Neural cell (in vitro differentiated cells): ENCODE measurements at regions not wholly inside any gene's neighbourhood (a gene's known extent, or its start where the extent isn't known, plus 50 kb on each side); places are given as distances from the start of the nearest gene placed in this dataset.

Source experiments
- H2AFZ ChIP-seq: fragments of 200-600, 300-800 bp; sonication (generic), shearing (Covaris generic); 2 replicates; pipeline ENCODE4 v1.6.0; 2014; ENCODE audit warnings: low read depth, mild to moderate bottlenecking, antibody characterized with exemption, low read length, moderate library complexity
- H3F3A ChIP-seq: fragments of 200-600 bp; shearing (Covaris generic); 2 replicates; pipeline ENCODE4 v1.6.1; 2016; ENCODE audit warnings: mild to moderate bottlenecking, moderate library complexity, mixed read lengths, antibody characterized with exemption, low read length; ENCODE audit not compliant: insufficient read depth, poor library complexity, severe bottlenecking
- H3K27ac ChIP-seq: fragments of 200-600, 300-800 bp; sonication (generic), shearing (Covaris generic); 2 replicates; pipeline ENCODE4 v1.5.1; 2014; ENCODE audit warnings: mild to moderate bottlenecking, low read length, moderate library complexity
- H3K27me3 ChIP-seq: fragments of 300-800, 200-600 bp; sonication (generic), shearing (Covaris generic); 2 replicates; pipeline ENCODE4 v1.6.0; 2014; ENCODE audit warnings: mild to moderate bottlenecking, low read depth, low read length, moderate library complexity; ENCODE audit not compliant: insufficient read depth
- H3K36me3 ChIP-seq: fragments of 300-800, 200-600 bp; sonication (generic), shearing (Covaris generic); 2 replicates; pipeline ENCODE4 v1.5.1; 2014; ENCODE audit warnings: mild to moderate bottlenecking, antibody characterized with exemption, low read length, moderate library complexity; ENCODE audit not compliant: insufficient read depth
- H3K4me2 ChIP-seq: fragments of 300-800, 200-600 bp; sonication (generic), shearing (Covaris generic); 2 replicates; pipeline ENCODE4 v1.6.0; 2014; ENCODE audit warnings: mild to moderate bottlenecking, low read length
- H3K4me3 ChIP-seq: fragments of 300-800, 200-600 bp; sonication (generic), shearing (Covaris generic); 2 replicates; pipeline ENCODE4 v1.5.1; 2014; ENCODE audit warnings: mild to moderate bottlenecking, low read length, moderate library complexity
- H3K79me2 ChIP-seq: fragments of 200-600 bp; shearing (Covaris generic); replicated peaks from 2 replicates; pipeline ENCODE4 v1.6.0; 2014; ENCODE audit warnings: mild to moderate bottlenecking, low read length, moderate library complexity; ENCODE audit not compliant: insufficient read depth
- H3K9ac ChIP-seq: fragments of 300-800, 200-600 bp; sonication (generic), shearing (Covaris generic); 2 replicates; pipeline ENCODE4 v1.6.1; 2016; ENCODE audit warnings: mild to moderate bottlenecking, low read length, mixed read lengths
- H3K9me2 ChIP-seq: fragments of 200-600 bp; shearing (Covaris generic); 2 replicates; pipeline ENCODE4 v1.6.1; 2016; ENCODE audit warnings: mild to moderate bottlenecking, low read length, mixed read lengths; ENCODE audit not compliant: insufficient read depth
- H3K9me3 ChIP-seq: fragments of 200-600, 300-800 bp; sonication (generic), shearing (Covaris generic); 2 replicates; pipeline ENCODE4 v1.6.1; 2016; ENCODE audit warnings: mild to moderate bottlenecking, mixed run types, low read length, moderate library complexity, mixed read lengths
- H4K20me1 ChIP-seq: fragments of 200-600 bp; shearing (Covaris generic); 2 replicates; pipeline ENCODE4 v1.6.1; 2016; ENCODE audit warnings: mild to moderate bottlenecking, mixed run types; ENCODE audit not compliant: insufficient read depth
- EP300 ChIP-seq: fragments of 450-650 bp; conservative IDR thresholded peaks from 2 replicates; pipeline ENCODE4 v1.6.1; 2014; ENCODE audit warnings: antibody characterized with exemption, mild to moderate bottlenecking, moderate library complexity; ENCODE audit not compliant: poor library complexity, severe bottlenecking
- EZH2 ChIP-seq: fragments of 200-600, 300-800 bp; shearing (Covaris generic), sonication (generic); IDR thresholded peaks from 2 replicates; pipeline ENCODE4 v1.6.1; 2014; ENCODE audit warnings: antibody characterized with exemption, low read length, borderline replicate concordance, mild to moderate bottlenecking; ENCODE audit not compliant: insufficient read depth, poor library complexity, severe bottlenecking
- MXI1 ChIP-seq: fragments of 450-650 bp; conservative IDR thresholded peaks from 2 replicates; pipeline ENCODE4 v1.6.1; 2014; ENCODE audit warnings: antibody characterized with exemption, mild to moderate bottlenecking; ENCODE audit not compliant: poor library complexity, severe bottlenecking
- POLR2AphosphoS5 ChIP-seq: IDR thresholded peaks from 2 replicates; pipeline ENCODE4 v1.6.1; 2012
- RAD21 ChIP-seq: fragments of 450-650 bp; conservative IDR thresholded peaks from 2 replicates; pipeline ENCODE4 v1.6.1; 2014; ENCODE audit warnings: antibody characterized with exemption, mild to moderate bottlenecking, moderate library complexity
- SMC3 ChIP-seq: fragments of 450-650 bp; conservative IDR thresholded peaks from 2 replicates; pipeline ENCODE4 v1.6.1; 2014; ENCODE audit warnings: antibody characterized with exemption, mild to moderate bottlenecking, moderate library complexity; ENCODE audit not compliant: poor library complexity
- TAF1 ChIP-seq: IDR thresholded peaks from 2 replicates; pipeline ENCODE4 v1.6.1; 2012; ENCODE audit warnings: low read depth
- TF ChIP-seq, protein P1 (sequence below): fragments of 450-650 bp; IDR thresholded peaks from 2 replicates; pipeline ENCODE4 v1.5.1; 2014; ENCODE audit warnings: antibody characterized with exemption, mild to moderate bottlenecking, moderate library complexity; ENCODE audit not compliant: poor library complexity, severe bottlenecking
- TF ChIP-seq, protein P2 (sequence below): IDR thresholded peaks from 2 replicates; pipeline ENCODE4 v1.6.1; 2012; ENCODE audit warnings: borderline replicate concordance

DNA sequence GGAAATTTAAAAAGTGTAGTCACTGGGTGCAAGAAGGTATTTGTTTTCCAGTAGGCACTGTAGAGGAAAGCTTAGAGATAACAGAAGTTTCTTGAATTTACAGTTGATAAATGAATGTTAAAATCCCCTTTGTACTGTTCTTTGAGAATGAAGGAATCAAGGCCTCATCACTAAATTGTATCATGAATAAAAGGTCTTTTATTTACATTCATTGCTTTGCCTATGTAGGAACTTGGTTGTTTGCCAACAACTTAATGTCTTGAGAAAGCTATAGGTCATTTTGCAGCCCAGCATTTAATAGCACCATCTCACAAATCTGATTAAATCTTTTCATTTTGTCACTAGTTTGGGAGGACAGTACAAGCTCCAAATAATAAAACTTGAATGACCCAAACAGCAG lies 213.9 kb upstream of the ITGA4 start:
- no peak overlapping the region for H3K27ac ChIP-seq
- no peak overlapping the region for H3K9ac ChIP-seq
- H2AFZ ChIP-seq = no peak overlapping the region
- no peaks in the 10 kb centered on the region for H3K9me3 ChIP-seq
- no peaks in the 10 kb centered on the region for H4K20me1 ChIP-seq
- H3K4me3 ChIP-seq = no peak overlapping the region
- H3K79me2 ChIP-seq = no peaks in the 10 kb centered on the region
- no peaks in the 10 kb centered on the region for H3K9me2 ChIP-seq
- no peaks in the 10 kb centered on the region for H3K36me3 ChIP-seq
- no peak overlapping the region for H3K4me2 ChIP-seq
- TF ChIP-seq RAD21 (no peak), EZH2 (no peak)
- H3K27me3 ChIP-seq = no peaks in the 10 kb centered on the region
- no peaks in the 10 kb centered on the region for H3F3A ChIP-seq

DNA sequence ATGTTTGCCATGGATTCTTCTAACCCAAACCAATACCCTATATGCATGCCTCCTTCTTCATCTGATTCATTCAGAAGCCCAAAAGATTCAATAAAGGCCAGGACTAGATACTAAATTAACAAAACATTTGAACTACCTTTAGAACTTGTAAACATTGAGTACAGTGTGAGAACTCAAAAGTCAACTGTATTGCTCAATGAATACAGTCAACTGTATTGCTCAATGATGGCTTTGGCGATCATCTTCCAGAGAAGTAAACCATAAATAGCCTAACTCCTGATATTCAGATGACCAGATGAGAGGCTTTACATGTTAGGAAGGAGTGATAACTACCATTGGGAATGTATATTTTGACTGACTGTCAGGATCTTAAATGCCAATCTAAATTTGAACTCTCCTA lies 206.5 kb upstream of the ITGA4 start:
- Histone ChIP-seq H3K9me3 (no peaks in the 10 kb centered on the region), H3K4me3 (no peak overlapping the region), H3K27me3 (no peaks in the 10 kb centered on the region), H3K27ac (no peak overlapping the region), H3F3A (no peaks in the 10 kb centered on the region), H3K79me2 (no peaks in the 10 kb centered on the region), H3K9me2 (no peaks in the 10 kb centered on the region), H3K36me3 (no peaks in the 10 kb centered on the region), H3K9ac (no peak overlapping the region), H3K4me2 (no peak overlapping the region), H2AFZ (no peak overlapping the region), H4K20me1 (no peaks in the 10 kb centered on the region)
- TF ChIP-seq, protein P1, sequence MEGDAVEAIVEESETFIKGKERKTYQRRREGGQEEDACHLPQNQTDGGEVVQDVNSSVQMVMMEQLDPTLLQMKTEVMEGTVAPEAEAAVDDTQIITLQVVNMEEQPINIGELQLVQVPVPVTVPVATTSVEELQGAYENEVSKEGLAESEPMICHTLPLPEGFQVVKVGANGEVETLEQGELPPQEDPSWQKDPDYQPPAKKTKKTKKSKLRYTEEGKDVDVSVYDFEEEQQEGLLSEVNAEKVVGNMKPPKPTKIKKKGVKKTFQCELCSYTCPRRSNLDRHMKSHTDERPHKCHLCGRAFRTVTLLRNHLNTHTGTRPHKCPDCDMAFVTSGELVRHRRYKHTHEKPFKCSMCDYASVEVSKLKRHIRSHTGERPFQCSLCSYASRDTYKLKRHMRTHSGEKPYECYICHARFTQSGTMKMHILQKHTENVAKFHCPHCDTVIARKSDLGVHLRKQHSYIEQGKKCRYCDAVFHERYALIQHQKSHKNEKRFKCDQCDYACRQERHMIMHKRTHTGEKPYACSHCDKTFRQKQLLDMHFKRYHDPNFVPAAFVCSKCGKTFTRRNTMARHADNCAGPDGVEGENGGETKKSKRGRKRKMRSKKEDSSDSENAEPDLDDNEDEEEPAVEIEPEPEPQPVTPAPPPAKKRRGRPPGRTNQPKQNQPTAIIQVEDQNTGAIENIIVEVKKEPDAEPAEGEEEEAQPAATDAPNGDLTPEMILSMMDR = no peak
- TF ChIP-seq EP300 (no peak), SMC3 (no peak), MXI1 (no peak), RAD21 (no peak), EZH2 (no peak), POLR2AphosphoS5 (no peak), TAF1 (no peak)
- TF ChIP-seq, protein P2, sequence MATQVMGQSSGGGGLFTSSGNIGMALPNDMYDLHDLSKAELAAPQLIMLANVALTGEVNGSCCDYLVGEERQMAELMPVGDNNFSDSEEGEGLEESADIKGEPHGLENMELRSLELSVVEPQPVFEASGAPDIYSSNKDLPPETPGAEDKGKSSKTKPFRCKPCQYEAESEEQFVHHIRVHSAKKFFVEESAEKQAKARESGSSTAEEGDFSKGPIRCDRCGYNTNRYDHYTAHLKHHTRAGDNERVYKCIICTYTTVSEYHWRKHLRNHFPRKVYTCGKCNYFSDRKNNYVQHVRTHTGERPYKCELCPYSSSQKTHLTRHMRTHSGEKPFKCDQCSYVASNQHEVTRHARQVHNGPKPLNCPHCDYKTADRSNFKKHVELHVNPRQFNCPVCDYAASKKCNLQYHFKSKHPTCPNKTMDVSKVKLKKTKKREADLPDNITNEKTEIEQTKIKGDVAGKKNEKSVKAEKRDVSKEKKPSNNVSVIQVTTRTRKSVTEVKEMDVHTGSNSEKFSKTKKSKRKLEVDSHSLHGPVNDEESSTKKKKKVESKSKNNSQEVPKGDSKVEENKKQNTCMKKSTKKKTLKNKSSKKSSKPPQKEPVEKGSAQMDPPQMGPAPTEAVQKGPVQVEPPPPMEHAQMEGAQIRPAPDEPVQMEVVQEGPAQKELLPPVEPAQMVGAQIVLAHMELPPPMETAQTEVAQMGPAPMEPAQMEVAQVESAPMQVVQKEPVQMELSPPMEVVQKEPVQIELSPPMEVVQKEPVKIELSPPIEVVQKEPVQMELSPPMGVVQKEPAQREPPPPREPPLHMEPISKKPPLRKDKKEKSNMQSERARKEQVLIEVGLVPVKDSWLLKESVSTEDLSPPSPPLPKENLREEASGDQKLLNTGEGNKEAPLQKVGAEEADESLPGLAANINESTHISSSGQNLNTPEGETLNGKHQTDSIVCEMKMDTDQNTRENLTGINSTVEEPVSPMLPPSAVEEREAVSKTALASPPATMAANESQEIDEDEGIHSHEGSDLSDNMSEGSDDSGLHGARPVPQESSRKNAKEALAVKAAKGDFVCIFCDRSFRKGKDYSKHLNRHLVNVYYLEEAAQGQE = no peak
